GM12892 (cell line): ENCODE measurements at regions not wholly inside any gene's neighbourhood (a gene's known extent, or its start where the extent isn't known, plus 50 kb on each side); places are given as distances from the start of the nearest gene placed in this dataset.

Source experiments
- POLR2A ChIP-seq: IDR thresholded peaks from 2 replicates; pipeline ENCODE4 v1.6.1; 2011; ENCODE audit warnings: low read depth, low read length, control low read depth
- POLR2AphosphoS5 ChIP-seq: IDR thresholded peaks from 2 replicates; pipeline ENCODE4 v1.6.1; 2011; ENCODE audit warnings: low read depth, low read length, control low read depth
- TAF1 ChIP-seq: IDR thresholded peaks from 2 replicates; pipeline ENCODE4 v1.6.1; 2011; ENCODE audit warnings: low read depth, mild to moderate bottlenecking, control low read depth, low read length, borderline replicate concordance

GRCh38 chr9:119768266-119768665 is 399.0 kb upstream of the BRINP1 start:
- TF ChIP-seq POLR2A (no peak), POLR2AphosphoS5 (no peak), TAF1 (no peak)
